ENCODE measurements at regions not wholly inside any gene's neighbourhood (a gene's known extent, or its start where the extent isn't known, plus 50 kb on each side); places are given as distances from the start of the nearest gene placed in this dataset.

DNA sequence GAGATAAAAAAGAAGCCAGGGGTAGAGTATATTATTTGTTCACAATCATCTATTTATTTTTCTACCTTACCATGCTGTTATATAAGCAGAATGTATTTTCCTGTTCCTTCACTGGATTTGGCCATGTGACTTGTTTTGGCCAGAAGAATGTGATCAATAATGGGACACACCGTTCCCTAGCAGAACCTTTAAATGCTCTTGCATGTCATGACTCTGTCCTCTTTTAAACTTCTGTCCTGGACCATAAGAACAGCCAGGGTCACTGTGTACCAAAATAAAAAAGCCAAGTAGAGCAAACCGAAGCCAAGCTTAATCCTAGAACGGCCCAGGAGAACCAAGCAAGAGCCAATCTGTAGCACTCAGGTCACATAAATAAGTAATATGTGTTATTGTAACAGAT is 1682.4 kb downstream of the LRRC4C start:
- H3K27me3 ChIP-seq (ENCODE audit: insufficient read depth, low read length): no peaks in the 10 kb centered on the region
- no peak overlapping the region for H3K4me2 ChIP-seq (ENCODE audit: low read length)
- no peaks in the 10 kb centered on the region for H3K36me3 ChIP-seq (ENCODE audit: insufficient read depth, low read length)
- H2AFZ ChIP-seq (ENCODE audit: low read length): no peak overlapping the region
- H3K9me3 ChIP-seq (ENCODE audit: low read length): no peaks in the 10 kb centered on the region
- H4K20me1 ChIP-seq (ENCODE audit: insufficient read depth, low read length): no peaks in the 10 kb centered on the region
- H3K27ac ChIP-seq (ENCODE audit: low read depth, low read length, poor library complexity, severe bottlenecking): no peak overlapping the region
- TF ChIP-seq EZH2 (IDR thresholded peaks at IDR 0.05; ENCODE audit: borderline replicate concordance, low read length): no peak
- TF ChIP-seq, protein P1, sequence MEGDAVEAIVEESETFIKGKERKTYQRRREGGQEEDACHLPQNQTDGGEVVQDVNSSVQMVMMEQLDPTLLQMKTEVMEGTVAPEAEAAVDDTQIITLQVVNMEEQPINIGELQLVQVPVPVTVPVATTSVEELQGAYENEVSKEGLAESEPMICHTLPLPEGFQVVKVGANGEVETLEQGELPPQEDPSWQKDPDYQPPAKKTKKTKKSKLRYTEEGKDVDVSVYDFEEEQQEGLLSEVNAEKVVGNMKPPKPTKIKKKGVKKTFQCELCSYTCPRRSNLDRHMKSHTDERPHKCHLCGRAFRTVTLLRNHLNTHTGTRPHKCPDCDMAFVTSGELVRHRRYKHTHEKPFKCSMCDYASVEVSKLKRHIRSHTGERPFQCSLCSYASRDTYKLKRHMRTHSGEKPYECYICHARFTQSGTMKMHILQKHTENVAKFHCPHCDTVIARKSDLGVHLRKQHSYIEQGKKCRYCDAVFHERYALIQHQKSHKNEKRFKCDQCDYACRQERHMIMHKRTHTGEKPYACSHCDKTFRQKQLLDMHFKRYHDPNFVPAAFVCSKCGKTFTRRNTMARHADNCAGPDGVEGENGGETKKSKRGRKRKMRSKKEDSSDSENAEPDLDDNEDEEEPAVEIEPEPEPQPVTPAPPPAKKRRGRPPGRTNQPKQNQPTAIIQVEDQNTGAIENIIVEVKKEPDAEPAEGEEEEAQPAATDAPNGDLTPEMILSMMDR (IDR thresholded peaks at IDR 0.05; ENCODE audit: low read length): no peak
- no peaks in the 10 kb centered on the region for H3K9me2 ChIP-seq (ENCODE audit: low read depth, low read length)
- no peaks in the 10 kb centered on the region for H3K4me1 ChIP-seq (ENCODE audit: insufficient read depth, low read length, severe bottlenecking)
- no peaks in the 10 kb centered on the region for H3F3A ChIP-seq (ENCODE audit: insufficient read depth, low read length)
- no peak overlapping the region for H3K9ac ChIP-seq (ENCODE audit: low read length)
- H3K79me2 ChIP-seq (ENCODE audit: insufficient read depth, low read length): no peaks in the 10 kb centered on the region
- no peak overlapping the region for H3K4me3 ChIP-seq (ENCODE audit: low read depth, low read length, poor library complexity, severe bottlenecking)

DNA sequence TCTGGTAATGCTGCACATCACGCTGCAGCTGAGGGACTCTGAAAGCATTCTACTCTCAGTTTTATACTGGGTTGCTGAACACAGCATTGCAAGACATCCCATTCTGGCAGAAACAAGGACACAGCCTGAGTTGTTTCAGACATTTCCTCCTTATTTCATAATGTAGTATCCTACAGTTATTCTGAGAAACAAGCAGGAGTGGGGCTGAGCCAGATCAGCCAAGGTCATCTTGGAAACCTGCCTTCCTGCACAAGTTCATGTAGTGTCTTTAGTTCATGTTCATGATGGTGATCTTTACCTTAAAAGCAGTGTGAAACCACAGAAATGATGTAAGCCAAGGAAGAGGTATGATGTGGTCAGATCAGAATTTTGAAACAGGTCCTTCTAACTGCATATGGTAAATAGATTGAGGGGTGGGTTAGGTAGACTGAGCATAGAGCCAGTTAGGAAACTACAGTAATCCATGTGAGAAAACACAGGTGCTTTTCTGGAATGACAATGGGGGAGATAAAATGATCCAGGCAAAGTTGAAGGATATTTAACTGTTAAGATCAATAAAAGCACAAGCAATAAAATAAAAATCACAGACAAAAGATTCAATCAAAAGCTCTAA is 1686.8 kb downstream of the LRRC4C start:
- Histone ChIP-seq H3K9me3 (ENCODE audit: low read length) (no peaks in the 10 kb centered on the region), H3K9ac (ENCODE audit: low read length) (no peak overlapping the region), H3K27me3 (ENCODE audit: insufficient read depth, low read length) (no peaks in the 10 kb centered on the region), H3K36me3 (ENCODE audit: insufficient read depth, low read length) (no peaks in the 10 kb centered on the region), H3K79me2 (ENCODE audit: insufficient read depth, low read length) (no peaks in the 10 kb centered on the region), H3K4me2 (ENCODE audit: low read length) (no peak overlapping the region), H3K4me1 (ENCODE audit: insufficient read depth, low read length, severe bottlenecking) (no peaks in the 10 kb centered on the region), H3F3A (ENCODE audit: insufficient read depth, low read length) (no peaks in the 10 kb centered on the region), H3K9me2 (ENCODE audit: low read depth, low read length) (no peaks in the 10 kb centered on the region), H4K20me1 (ENCODE audit: insufficient read depth, low read length) (no peaks in the 10 kb centered on the region), H3K4me3 (ENCODE audit: low read depth, low read length, poor library complexity, severe bottlenecking) (no peak overlapping the region), H3K27ac (ENCODE audit: low read depth, low read length, poor library complexity, severe bottlenecking) (no peak overlapping the region), H2AFZ (ENCODE audit: low read length) (no peak overlapping the region)
- TF ChIP-seq EZH2 (IDR thresholded peaks at IDR 0.05; ENCODE audit: borderline replicate concordance, low read length): no peak
- TF ChIP-seq, protein P1 (IDR thresholded peaks at IDR 0.05; ENCODE audit: low read length): no peak

DNA sequence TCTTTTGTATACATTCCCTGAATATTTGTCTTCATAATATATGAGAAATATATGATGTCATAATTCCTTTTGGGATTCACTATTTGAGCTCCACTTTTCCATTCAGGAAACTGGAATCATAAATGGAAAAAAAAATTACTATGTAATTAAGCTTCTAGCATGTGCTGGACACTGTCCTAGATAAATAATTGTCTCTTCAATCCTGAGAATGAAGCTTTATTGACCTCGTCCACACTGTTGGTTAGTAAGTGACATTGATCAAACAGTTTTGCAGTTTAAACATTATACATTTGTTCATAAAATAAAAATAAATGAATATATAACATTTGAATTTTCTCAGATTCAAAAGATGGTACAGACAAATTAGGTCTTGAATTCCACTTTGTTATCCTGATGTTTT is 1691.2 kb downstream of the LRRC4C start:
- Histone ChIP-seq H3K36me3 (ENCODE audit: insufficient read depth, low read length) (no peaks in the 10 kb centered on the region), H3K4me2 (ENCODE audit: low read length) (no peak overlapping the region), H4K20me1 (ENCODE audit: insufficient read depth, low read length) (no peaks in the 10 kb centered on the region), H3F3A (ENCODE audit: insufficient read depth, low read length) (no peaks in the 10 kb centered on the region), H3K27ac (ENCODE audit: low read depth, low read length, poor library complexity, severe bottlenecking) (no peak overlapping the region), H3K9ac (ENCODE audit: low read length) (no peak overlapping the region), H3K4me3 (ENCODE audit: low read depth, low read length, poor library complexity, severe bottlenecking) (no peak overlapping the region), H3K9me3 (ENCODE audit: low read length) (no peaks in the 10 kb centered on the region), H3K4me1 (ENCODE audit: insufficient read depth, low read length, severe bottlenecking) (no peaks in the 10 kb centered on the region), H3K27me3 (ENCODE audit: insufficient read depth, low read length) (no peaks in the 10 kb centered on the region), H2AFZ (ENCODE audit: low read length) (no peak overlapping the region), H3K79me2 (ENCODE audit: insufficient read depth, low read length) (no peaks in the 10 kb centered on the region), H3K9me2 (ENCODE audit: low read depth, low read length) (no peaks in the 10 kb centered on the region)
- TF ChIP-seq, protein P1 (IDR thresholded peaks at IDR 0.05; ENCODE audit: low read length): no peak
- TF ChIP-seq EZH2 (IDR thresholded peaks at IDR 0.05; ENCODE audit: borderline replicate concordance, low read length): no peak
